Astrocyte (in vitro differentiated cells and primary cell): ENCODE measurements at regions not wholly inside any gene's neighbourhood (a gene's known extent, or its start where the extent isn't known, plus 50 kb on each side); places are given as distances from the start of the nearest gene placed in this dataset.

Experiments used
- EZH2 ChIP-seq: IDR thresholded peaks from 2 replicates; pipeline ENCODE4 v1.6.1; 2012; ENCODE audit warnings: mild to moderate bottlenecking, low read length, inconsistent platforms; ENCODE audit not compliant: insufficient read depth
- TF ChIP-seq, protein P1 (sequence below): IDR thresholded peaks from 2 replicates; pipeline ENCODE4 v1.5.1; 2011; ENCODE audit warnings: low read depth, mild to moderate bottlenecking, inconsistent platforms, low read length, moderate library complexity; ENCODE audit not compliant: insufficient read depth

- TF ChIP-seq, protein P1, sequence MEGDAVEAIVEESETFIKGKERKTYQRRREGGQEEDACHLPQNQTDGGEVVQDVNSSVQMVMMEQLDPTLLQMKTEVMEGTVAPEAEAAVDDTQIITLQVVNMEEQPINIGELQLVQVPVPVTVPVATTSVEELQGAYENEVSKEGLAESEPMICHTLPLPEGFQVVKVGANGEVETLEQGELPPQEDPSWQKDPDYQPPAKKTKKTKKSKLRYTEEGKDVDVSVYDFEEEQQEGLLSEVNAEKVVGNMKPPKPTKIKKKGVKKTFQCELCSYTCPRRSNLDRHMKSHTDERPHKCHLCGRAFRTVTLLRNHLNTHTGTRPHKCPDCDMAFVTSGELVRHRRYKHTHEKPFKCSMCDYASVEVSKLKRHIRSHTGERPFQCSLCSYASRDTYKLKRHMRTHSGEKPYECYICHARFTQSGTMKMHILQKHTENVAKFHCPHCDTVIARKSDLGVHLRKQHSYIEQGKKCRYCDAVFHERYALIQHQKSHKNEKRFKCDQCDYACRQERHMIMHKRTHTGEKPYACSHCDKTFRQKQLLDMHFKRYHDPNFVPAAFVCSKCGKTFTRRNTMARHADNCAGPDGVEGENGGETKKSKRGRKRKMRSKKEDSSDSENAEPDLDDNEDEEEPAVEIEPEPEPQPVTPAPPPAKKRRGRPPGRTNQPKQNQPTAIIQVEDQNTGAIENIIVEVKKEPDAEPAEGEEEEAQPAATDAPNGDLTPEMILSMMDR = no peak
- TF ChIP-seq EZH2 = no peak
Measured at GRCh38 chr5:62780888-62781287, 202.3 kb downstream of the LRRC70 start.
